GM19328 (cell line): ENCODE measurements at regions not wholly inside any gene's neighbourhood (a gene's known extent, or its start where the extent isn't known, plus 50 kb on each side); places are given as distances from the start of the nearest gene placed in this dataset.
"Not testable (repeated sequence)": the region's sequence is repeated elsewhere in the genome, so short reads cannot be mapped to it uniquely, and the experiment has no call there.

Experiments used
- ATAC-seq: cut with Tn5 transposase; IDR thresholded peaks from one replicate; pipeline ENCODE4 v1.9.1; 2021; ENCODE audit warnings: mild to moderate bottlenecking, moderate library complexity; ENCODE audit not compliant: unreplicated experiment

DNA sequence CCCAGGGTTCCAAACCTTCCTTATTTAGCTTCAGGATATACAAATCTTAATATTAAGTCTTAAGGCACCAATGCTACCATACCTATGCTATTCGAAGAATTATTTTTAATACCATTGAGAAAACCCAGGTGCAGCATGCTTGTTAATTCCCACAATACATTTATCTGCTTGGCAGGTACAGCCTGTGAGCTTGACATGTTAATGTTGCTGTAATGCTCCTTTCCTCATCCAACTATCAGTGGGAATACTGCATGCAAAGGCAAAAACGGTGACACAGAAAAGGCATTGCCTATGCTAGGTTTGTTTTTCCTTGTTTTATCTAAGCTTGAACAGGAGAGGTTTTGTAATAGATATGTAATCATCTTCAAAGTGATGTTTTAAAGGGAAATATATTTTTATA is 135.7 kb upstream of the COX7C start:
- no peak for ATAC-seq

DNA sequence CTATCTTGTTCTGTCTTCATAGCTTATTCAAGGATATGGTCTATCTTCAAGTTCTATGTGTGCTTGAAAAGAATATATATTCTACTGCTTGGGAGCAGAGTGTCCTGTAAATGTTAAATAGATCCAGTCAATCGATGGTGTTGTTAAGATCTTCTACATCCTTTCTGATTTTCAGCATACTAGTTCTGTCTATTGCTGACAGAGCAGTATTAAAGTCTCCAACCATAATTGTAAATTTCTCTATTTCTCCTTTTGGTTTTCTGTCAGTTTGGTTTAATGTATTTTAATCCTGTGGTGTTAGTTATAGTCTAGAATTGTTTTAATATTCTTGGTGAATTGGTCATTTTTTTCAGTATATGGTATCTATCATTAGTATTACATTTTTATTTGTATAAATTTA is 124.0 kb upstream of the COX7C start:
- ATAC-seq, result no peak

DNA sequence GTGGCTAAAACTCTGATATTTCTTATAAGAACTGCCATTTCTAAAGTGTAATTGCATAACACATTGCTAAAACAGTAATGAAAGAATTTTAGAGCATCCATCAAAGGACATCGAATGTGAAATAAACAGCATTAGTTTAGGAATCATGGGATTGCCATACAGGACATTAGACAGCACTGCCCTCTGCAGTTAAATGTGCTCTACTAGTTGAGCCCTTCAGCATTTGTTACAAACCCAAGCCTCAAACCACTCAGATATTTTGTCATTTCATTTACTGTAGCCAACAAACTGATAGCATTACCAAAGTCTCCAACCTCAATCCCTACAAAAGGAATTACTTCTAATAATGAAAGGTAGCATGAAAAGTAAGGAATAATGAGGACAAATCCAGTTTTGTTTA is 116.8 kb upstream of the COX7C start:
- no peak for ATAC-seq

DNA sequence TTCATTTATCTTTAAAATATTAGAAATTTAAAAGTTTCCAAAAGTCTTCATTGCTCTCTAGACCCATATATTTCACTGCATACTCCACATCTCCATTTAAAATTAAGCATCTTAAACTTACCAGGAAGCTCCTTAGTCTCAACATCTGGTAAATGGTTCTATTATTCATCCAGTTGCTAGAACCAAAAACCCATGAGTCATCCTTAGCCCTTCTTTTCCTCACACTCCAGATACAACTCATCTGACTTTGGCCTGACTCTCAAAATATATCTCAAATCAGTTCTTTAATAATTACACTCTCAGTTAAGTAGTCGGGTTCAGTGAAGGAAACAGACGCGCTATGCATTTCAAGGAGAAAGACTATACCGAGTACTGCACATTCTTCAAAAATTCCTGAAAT is 110.2 kb upstream of the COX7C start:
- no peak for ATAC-seq

DNA sequence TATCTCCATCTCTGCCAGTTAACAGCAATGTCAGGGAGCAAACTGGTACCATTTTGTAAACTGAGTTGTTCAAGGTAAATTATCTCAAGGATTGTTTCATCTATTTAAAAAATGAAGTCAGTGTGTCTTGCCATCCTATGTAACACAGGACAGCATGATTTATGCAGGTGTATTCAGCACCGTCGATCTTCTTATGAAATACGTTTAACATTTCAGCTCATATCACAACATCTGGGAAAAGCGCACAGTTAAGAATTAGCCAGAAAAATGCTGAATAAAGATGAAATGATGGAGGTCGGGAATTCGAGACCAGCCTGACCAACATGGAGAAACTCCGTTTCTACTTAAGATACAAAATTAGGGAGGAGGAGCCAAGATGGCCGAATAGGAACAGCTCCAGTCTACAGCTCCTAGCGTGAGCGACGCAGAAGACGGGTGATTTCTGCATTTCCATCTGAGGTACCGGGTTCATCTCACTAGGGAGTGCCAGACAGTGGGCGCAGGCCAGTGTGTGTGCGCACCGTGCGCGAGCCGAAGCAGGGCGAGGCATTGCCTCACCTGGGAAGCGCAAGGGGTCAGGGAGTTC is 107.3 kb upstream of the COX7C start:
- ATAC-seq, result not testable (repeated sequence)

DNA sequence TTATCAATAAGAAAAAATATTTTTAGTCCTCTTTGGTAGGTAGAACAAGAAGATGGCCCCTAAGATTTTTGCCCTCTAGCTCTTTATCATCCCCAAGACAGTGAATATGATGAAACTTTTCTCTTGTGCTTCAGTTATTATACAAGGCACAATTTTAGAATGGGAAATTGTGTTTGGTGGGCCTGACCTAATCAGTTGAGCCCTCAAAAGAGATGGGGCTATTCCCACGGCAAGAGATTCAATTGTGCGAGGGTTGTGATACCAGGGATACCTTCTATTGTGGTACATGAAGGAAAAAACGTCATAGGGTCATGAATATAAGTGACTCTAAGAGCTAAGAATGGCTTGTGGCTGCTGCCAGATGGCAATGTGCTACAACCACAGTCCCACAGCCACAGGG is 94.0 kb upstream of the COX7C start:
- ATAC-seq, result no peak

DNA sequence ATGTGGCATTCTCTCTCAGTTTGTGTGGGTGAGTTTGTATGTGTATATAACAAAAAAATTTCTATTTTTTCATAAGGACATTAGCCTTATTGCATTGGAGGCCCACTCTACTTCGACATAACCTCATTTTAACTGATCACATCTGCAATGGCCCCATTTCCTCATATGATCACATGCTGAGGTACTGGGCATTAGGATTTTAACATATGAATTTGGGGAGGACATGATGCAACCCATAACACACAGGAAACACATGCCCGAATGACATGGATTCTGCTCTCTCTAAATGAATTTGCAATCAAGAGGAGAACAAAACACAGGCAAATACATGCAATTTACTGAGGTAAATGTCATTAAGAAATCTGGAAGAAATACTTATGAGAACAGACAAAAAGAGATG is 92.1 kb upstream of the COX7C start:
- ATAC-seq, result no peak

DNA sequence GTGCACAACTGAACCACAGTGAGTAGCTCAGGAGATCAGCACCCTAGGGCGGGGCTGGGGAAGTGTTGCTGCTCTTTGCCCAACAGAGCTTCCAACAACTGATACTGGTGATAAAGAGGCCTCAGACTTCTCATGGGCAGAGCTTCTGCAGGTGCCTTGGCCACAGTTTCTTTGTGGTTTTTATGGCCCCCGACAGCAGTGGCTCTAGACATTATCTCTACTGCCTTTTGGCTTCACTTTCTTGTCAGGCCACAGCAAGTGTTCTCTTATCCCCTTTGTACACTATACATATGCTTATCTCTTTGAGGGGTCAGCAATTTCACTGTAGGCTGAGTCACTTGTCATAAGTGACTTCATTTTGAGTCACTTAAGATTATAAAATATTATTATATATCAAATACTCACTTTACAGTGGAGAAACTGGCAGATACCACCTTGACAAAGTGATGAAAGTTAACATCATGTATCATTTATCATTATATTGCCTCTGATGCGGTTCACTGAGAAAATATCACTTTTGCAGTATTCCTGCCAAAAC is 90.9 kb upstream of the COX7C start:
- no peak for ATAC-seq

DNA sequence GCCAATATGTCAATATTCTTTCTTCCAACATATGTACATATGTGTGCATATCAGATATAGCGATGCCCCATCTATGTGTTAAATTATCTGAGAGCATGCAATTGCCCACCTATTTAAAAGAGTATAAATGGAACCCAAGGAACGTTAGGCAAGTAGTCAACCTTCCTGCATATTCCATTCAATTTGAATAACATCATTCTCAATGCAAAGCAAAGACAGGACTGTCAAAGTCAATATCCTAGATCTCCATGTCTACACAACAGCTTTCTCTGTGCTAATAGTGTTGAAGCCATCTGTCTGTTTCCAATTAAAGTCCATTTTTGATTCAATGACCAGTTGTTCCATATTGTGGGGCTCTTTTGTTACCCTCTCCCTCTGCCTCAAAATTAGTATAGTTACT is 85.3 kb upstream of the COX7C start:
- no peak for ATAC-seq

DNA sequence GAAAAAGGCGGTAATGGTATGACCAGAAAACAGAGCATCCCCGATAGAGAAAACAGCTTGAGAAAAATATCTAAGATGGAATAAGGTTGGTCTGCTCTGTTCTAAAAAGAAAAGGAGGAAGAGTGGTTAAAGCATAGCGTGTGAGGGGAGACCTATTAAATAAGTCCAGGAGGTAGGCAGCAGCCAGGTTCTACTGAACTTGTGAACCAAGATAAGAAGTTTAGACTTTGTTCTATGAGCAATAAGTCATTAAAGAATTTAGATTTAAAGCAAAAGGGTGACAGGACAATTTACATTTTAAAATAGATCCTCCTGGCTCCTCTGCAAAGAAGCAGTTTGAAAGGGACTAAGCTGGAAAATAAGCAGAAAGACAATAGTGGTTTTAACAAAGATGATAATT is 81.3 kb upstream of the COX7C start:
- no peak for ATAC-seq

DNA sequence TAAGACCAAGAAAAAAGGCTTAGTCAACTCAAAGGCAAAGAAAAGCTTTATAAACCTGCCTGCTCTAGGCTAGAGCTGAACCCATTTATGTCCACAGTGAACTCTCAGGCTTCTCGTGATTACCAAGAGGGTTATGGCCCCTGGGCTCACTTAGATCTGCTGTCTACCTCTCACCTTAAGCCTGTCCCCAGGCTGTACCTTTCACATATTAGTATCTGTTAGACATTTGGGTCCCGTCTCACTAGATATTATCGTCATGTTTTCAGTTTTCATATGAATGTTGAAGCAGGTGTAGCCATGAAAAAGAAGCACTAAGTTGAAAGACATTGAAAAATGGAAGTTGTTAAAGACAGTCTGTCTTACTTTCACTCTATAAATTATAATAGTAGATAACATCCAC is 75.2 kb upstream of the COX7C start:
- no peak for ATAC-seq

DNA sequence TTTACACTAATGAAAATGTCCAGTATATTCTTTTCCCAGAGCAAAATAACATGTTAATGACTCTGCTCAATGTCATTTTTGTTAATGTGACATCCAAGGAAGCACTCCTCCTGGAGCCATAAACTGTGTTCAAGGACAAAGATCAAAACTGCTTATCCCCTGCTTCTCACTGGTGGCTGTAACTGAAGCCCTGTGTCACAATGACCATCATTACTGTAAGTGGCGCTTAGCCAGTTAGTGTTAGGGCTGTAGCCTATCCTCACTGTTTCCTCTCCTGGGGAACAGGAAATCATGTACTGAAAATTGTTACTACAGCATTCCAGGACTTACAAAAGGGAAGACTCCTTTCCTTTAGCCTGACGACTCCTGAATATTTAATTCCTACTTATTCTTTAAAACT is 71.7 kb upstream of the COX7C start:
- ATAC-seq, result no peak

DNA sequence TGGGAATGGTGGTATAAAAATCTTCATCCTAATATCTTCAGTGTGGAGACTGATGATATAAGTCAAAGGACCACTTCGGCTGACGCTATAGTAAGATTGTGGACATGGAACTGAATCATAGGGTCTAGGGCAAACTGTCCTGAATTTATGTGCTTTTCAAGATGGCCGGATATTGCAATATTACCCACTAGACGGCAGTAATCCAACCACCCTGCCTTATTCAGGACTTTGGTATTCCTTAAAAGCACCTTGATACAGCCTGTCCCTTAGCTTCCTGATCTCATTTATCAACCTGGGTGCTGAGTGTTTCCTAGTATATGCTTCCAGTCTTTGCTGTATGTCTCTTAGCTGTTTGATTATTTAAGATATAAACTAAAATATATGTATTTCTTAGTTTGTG is 71.2 kb upstream of the COX7C start:
- no peak for ATAC-seq

DNA sequence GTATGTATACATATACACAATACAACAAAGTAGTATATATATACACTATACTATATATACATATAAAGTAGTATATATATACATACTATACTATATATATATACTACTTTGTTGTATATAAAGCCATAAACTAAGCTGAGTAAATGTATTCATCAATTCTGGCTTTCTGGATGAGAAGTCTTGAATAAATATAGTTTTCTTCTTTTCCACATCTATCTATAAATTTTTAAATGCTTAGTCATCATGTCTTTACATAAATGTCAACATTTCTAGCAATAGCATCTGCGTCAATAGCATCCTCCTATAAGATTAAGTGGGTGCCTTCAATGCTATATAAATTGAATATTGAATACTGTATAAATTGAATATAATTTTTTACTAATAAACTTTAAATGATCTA is 63.1 kb upstream of the COX7C start:
- ATAC-seq, result no peak

DNA sequence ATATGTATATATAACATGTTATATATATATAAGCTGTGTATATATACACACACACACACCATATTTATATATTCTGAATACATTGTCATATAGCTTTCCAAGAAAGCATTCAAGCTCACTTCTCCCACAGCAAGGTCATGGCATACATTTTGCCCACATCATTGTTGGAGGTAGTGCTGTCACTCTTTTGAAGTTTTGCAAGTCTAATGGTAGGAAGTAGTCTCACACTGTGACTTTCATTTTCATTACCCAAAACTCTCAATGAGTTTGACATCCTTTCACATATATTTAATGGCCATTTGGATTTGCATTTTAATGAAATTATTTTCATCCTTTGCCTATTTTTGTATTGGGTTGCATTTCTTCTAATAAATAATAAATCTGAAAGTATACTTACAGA is 59.8 kb upstream of the COX7C start:
- ATAC-seq, result no peak

DNA sequence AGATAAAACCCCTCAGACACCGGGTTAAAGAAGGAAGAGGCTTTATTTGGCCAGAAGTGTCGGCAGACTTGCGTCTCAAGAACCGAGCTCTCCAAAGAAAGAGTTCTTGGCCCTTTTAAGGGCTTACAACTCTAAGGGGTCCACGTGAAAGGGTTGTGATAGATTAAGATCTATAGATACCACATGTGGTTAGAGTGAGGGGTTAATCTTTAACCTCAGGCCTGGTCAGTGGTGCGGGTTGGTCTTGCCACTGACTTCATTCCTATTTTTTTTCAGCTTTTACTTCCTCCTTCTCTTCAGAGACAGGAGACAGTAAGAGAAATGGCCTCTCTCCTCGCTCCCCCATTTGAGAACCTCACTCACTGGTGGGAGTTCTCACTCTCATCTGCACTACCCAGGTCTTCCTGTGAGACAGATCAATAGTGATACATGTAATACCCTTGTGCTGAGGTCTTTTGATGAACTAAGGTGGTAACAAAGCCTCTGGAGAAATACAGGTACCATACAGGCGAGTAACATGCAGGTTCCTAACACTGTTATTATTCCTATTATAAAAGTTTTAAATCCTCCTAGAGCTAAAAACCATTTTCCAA is 52.4 kb upstream of the COX7C start:
- no peak for ATAC-seq

DNA sequence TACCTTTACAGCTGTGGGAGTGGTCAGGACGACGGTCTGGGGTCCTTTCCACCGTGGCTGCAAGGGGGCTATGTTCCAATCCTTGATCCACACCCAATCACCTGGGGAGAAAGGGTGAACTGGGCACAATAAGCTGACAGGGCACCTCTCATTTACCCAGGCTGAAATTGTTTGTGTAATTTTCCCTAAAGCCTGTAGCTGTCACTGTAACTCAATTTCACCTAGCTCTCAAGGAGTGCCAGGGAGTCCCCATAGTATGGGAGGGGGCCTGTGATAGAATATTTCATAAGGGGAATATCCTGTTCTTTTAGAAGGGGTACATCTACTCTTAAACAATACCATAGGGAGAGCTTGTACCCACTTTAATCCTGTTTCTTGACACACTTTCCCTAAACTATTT is 51.7 kb upstream of the COX7C start:
- not testable (repeated sequence) for ATAC-seq
